H9 (cell line): ENCODE measurements at regions not wholly inside any gene's neighbourhood (a gene's known extent, or its start where the extent isn't known, plus 50 kb on each side); places are given as distances from the start of the nearest gene placed in this dataset.
A peak's percentile ranks its signal among the peaks of the same experiment; 100 is the strongest.

Source experiments
- DNase-seq: peaks from one replicate; pipeline ENCODE4 v3.0.0-alpha.2; 2017
- H2AFZ ChIP-seq: one replicate; pipeline ENCODE4 v1.6.1; 2013; ENCODE audit warnings: mild to moderate bottlenecking, low read length, control low read depth, moderate library complexity
- H2AK5ac ChIP-seq: 2 replicates; pipeline ENCODE4 v1.6.1; 2013; ENCODE audit warnings: low read length, control low read depth, mixed read lengths; ENCODE audit not compliant: insufficient read length
- H2BK120ac ChIP-seq: one replicate; pipeline ENCODE4 v1.6.1; 2013; ENCODE audit warnings: low read depth, mild to moderate bottlenecking, low read length, control low read depth, inconsistent platforms; ENCODE audit not compliant: poor library complexity, severe bottlenecking
- H2BK12ac ChIP-seq: 2 replicates; pipeline ENCODE4 v1.6.1; 2013; ENCODE audit warnings: low read length, control low read depth, mixed read lengths, low read depth; ENCODE audit not compliant: insufficient read length
- H2BK15ac ChIP-seq: 2 replicates; pipeline ENCODE4 v1.6.1; 2013; ENCODE audit warnings: low read depth, low read length, control low read depth
- H2BK20ac ChIP-seq: one replicate; pipeline ENCODE4 v1.6.1; 2013; ENCODE audit warnings: low read depth, mild to moderate bottlenecking, low read length, control low read depth, inconsistent platforms; ENCODE audit not compliant: poor library complexity, severe bottlenecking
- H2BK5ac ChIP-seq: 2 replicates; pipeline ENCODE4 v1.6.1; 2013; ENCODE audit warnings: low read length, control low read depth, mixed read lengths; ENCODE audit not compliant: insufficient read length
- H3K14ac ChIP-seq: 2 replicates; pipeline ENCODE4 v1.6.1; 2013; ENCODE audit warnings: low read length, control low read depth; ENCODE audit not compliant: insufficient read depth
- H3K18ac ChIP-seq: 2 replicates; pipeline ENCODE4 v1.6.1; 2013; ENCODE audit warnings: low read depth, mild to moderate bottlenecking, mixed read lengths, low read length, control low read depth; ENCODE audit not compliant: insufficient read length
- H3K23ac ChIP-seq: 2 replicates; pipeline ENCODE4 v1.6.1; 2013; ENCODE audit warnings: low read length, control low read depth, mixed read lengths, low read depth; ENCODE audit not compliant: insufficient read length
- H3K23me2 ChIP-seq: 2 replicates; pipeline ENCODE4 v1.6.1; 2013; ENCODE audit warnings: low read depth, mild to moderate bottlenecking, mixed read lengths, low read length, control low read depth; ENCODE audit not compliant: insufficient read length, poor library complexity, severe bottlenecking
- H3K27ac ChIP-seq: 2 replicates; pipeline ENCODE4 v1.5.1; 2013; ENCODE audit warnings: low read length, control low read depth, mixed read lengths, low read depth; ENCODE audit not compliant: insufficient read length
- H3K27me3 ChIP-seq: 2 replicates; pipeline ENCODE4 v1.6.1; 2013; ENCODE audit warnings: low read length, control low read depth, inconsistent platforms; ENCODE audit not compliant: insufficient read depth
- H3K4ac ChIP-seq: 2 replicates; pipeline ENCODE4 v1.6.1; 2013; ENCODE audit warnings: low read depth, mild to moderate bottlenecking, control low read depth, inconsistent platforms, low read length, moderate library complexity
- H3K4me1 ChIP-seq: 2 replicates; pipeline ENCODE4 v1.6.1; 2013; ENCODE audit warnings: low read length, control low read depth, inconsistent platforms; ENCODE audit not compliant: insufficient read depth
- H3K4me2 ChIP-seq: 2 replicates; pipeline ENCODE4 v1.6.1; 2013; ENCODE audit warnings: low read length, control low read depth, mixed read lengths; ENCODE audit not compliant: insufficient read length, insufficient read depth
- H3K56ac ChIP-seq: 2 replicates; pipeline ENCODE4 v1.6.1; 2013; ENCODE audit warnings: low read depth, mild to moderate bottlenecking, mixed read lengths, low read length, control low read depth; ENCODE audit not compliant: insufficient read length
- H3K79me1 ChIP-seq: 2 replicates; pipeline ENCODE4 v1.6.1; 2013; ENCODE audit warnings: low read depth, mild to moderate bottlenecking, moderate library complexity, low read length, control low read depth, inconsistent platforms; ENCODE audit not compliant: insufficient read depth, poor library complexity, severe bottlenecking
- H3K79me2 ChIP-seq: 2 replicates; pipeline ENCODE4 v1.6.1; 2013; ENCODE audit warnings: low read length, control low read depth, inconsistent platforms; ENCODE audit not compliant: insufficient read depth
- H3K9ac ChIP-seq: 2 replicates; pipeline ENCODE4 v1.6.1; 2013; ENCODE audit warnings: low read length, control low read depth, mixed read lengths; ENCODE audit not compliant: insufficient read length; ENCODE audit errors: extremely low read depth
- H3K9me3 ChIP-seq: one replicate; pipeline ENCODE4 v1.6.1; 2013; ENCODE audit warnings: low read depth, low read length, inconsistent platforms; ENCODE audit not compliant: control insufficient read depth
- H3T11ph ChIP-seq: one replicate; pipeline ENCODE4 v1.6.1; 2013; ENCODE audit warnings: mild to moderate bottlenecking, low read length, control low read depth, inconsistent platforms
- H4K20me1 ChIP-seq: one replicate; pipeline ENCODE4 v1.6.1; 2013; ENCODE audit not compliant: control insufficient read depth, insufficient read length, insufficient read depth
- H4K5ac ChIP-seq: 2 replicates; pipeline ENCODE4 v1.6.1; 2013; ENCODE audit warnings: low read depth, mild to moderate bottlenecking, mixed read lengths, low read length, control low read depth; ENCODE audit not compliant: insufficient read length
- H4K8ac ChIP-seq: replicated peaks from 2 replicates; pipeline ENCODE4 v1.6.1; 2013; ENCODE audit warnings: low read length, control low read depth, mixed read lengths, low read depth; ENCODE audit not compliant: insufficient read length
- H4K91ac ChIP-seq: 2 replicates; pipeline ENCODE4 v1.6.1; 2013; ENCODE audit warnings: low read depth, mild to moderate bottlenecking, moderate library complexity, mixed read lengths, low read length, control low read depth; ENCODE audit not compliant: insufficient read length
- H3K27ac Mint-ChIP-seq, 3 experiments: 2 replicates in 2 of 3; 3 replicates in 1 of 3; pipeline ENCODE4 v1.8.0; 2020 to 2021; ENCODE audit warnings: mixed read lengths in 3 of 3, mild to moderate bottlenecking in 1 of 3, moderate library complexity in 1 of 3
- H3K27me3 Mint-ChIP-seq: 2 replicates; pipeline ENCODE4 v1.8.0; 2021; ENCODE audit warnings: low read depth, mild to moderate bottlenecking, moderate library complexity, mixed read lengths
- H3K36me3 Mint-ChIP-seq, 3 experiments: 2 replicates in 2 of 3; 3 replicates in 1 of 3; pipeline ENCODE4 v1.8.0; 2020 to 2021; ENCODE audit warnings: low read depth in 3 of 3, mixed read lengths in 3 of 3; ENCODE audit not compliant: insufficient read depth in 1 of 3
- H3K4me1 Mint-ChIP-seq, 2 experiments: 2 replicates each; pipeline ENCODE4 v1.8.0; 2020; ENCODE audit warnings: mixed read lengths in 2 of 2
- H3K4me3 Mint-ChIP-seq, 2 experiments: 2 replicates in 1 of 2; 3 replicates in 1 of 2; pipeline ENCODE4 v1.8.0; 2020 to 2021; ENCODE audit warnings: mild to moderate bottlenecking in 2 of 2, mixed read lengths in 2 of 2, moderate library complexity in 1 of 2
- H3K9me3 Mint-ChIP-seq, 2 experiments: 2 replicates in 1 of 2; 3 replicates in 1 of 2; pipeline ENCODE4 v1.8.0; 2020; ENCODE audit warnings: mild to moderate bottlenecking in 2 of 2, mixed read lengths in 2 of 2, moderate library complexity in 1 of 2
- WGBS: extraction: QIAGEN DNeasy Blood & Tissue Kit; methylation state at CpG from one replicate; pipeline ENCODE4 v1.1.7; 2013; ENCODE audit warnings: missing lambda C conversion rate, low lambda C conversion rate, mixed read lengths; ENCODE audit not compliant: insufficient read length; ENCODE audit errors: extremely low coverage; 5-methylcytosine and 5-hydroxymethylcytosine counted together
- TF ChIP-seq, protein P1 (sequence below): fragments of 200-600 bp; sonication (generic); conservative IDR thresholded peaks from 3 replicates; pipeline ENCODE4 v1.8.0; 2021; ENCODE audit warnings: antibody characterized with exemption, mild to moderate bottlenecking

DNA sequence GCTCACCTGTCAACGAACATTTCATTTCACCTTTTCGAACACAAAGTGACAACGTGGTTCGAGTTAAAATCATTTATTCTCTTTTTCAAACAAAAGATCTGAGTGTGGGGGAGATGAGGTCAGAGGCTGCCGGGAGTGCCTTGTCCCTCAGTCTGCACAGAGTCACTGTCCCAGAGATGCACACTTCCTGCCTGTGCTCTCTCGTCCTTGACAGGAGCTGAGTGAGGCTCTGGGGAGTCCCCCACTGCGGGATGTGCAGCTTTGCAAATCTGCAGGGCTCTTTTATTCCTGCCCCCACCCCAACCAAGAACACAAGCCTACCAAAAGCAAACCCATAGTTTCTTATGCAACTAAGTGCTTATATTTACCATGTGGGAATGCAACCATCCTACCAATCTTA lies 497.8 kb downstream of the EIPR1 start:
- Histone ChIP-seq H3T11ph (no peak overlapping the region), H2AK5ac (no peak overlapping the region), H4K91ac (no peak overlapping the region), H3K4me1 (no peaks in the 10 kb centered on the region), H3K23ac (no peak overlapping the region), H3K9me3 (peaks cover 8% of the 10 kb centered on the region), H3K79me1 (no peaks in the 10 kb centered on the region), H3K56ac (no peak overlapping the region), H3K4me2 (no peak overlapping the region), H3K4ac (no peak overlapping the region), H2AFZ (no peak overlapping the region), H4K5ac (no peak overlapping the region), H2BK120ac (no peak overlapping the region), H3K18ac (no peak overlapping the region), H4K8ac (no peak overlapping the region), H2BK20ac (no peak overlapping the region), H3K27me3 (no peaks in the 10 kb centered on the region), H3K9ac (no peak overlapping the region), H3K27ac (no peak overlapping the region), H2BK15ac (no peak overlapping the region), H4K20me1 (no peaks in the 10 kb centered on the region), H3K79me2 (no peaks in the 10 kb centered on the region), H3K23me2 (no peaks in the 10 kb centered on the region), H2BK12ac (no peak overlapping the region), H3K14ac (no peak overlapping the region), H2BK5ac (no peak overlapping the region)
- TF ChIP-seq, protein P1, sequence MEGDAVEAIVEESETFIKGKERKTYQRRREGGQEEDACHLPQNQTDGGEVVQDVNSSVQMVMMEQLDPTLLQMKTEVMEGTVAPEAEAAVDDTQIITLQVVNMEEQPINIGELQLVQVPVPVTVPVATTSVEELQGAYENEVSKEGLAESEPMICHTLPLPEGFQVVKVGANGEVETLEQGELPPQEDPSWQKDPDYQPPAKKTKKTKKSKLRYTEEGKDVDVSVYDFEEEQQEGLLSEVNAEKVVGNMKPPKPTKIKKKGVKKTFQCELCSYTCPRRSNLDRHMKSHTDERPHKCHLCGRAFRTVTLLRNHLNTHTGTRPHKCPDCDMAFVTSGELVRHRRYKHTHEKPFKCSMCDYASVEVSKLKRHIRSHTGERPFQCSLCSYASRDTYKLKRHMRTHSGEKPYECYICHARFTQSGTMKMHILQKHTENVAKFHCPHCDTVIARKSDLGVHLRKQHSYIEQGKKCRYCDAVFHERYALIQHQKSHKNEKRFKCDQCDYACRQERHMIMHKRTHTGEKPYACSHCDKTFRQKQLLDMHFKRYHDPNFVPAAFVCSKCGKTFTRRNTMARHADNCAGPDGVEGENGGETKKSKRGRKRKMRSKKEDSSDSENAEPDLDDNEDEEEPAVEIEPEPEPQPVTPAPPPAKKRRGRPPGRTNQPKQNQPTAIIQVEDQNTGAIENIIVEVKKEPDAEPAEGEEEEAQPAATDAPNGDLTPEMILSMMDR: no peak
- peaks cover 11 to 33% (median 15%) of the 10 kb centered on the region in 3 experiments for H3K36me3 Mint-ChIP-seq
- H3K9me3 Mint-ChIP-seq: peaks cover 35 to 39% of the 10 kb centered on the region in 2 experiments
- H3K27ac Mint-ChIP-seq: no peak overlapping the region
- DNase-seq: peak; percentile 6
- H3K27me3 Mint-ChIP-seq: peaks cover 6% of the 10 kb centered on the region
- peaks cover 7 to 15% of the 10 kb centered on the region in 2 experiments; a peak in 3 of 4 replicates for H3K4me1 Mint-ChIP-seq
- WGBS: no CpG with 5 or more reads among the region's 7 CpGs
- H3K4me3 Mint-ChIP-seq: no peak overlapping the region
